HUES48 (cell line): ENCODE measurements at regions not wholly inside any gene's neighbourhood (a gene's known extent, or its start where the extent isn't known, plus 50 kb on each side); places are given as distances from the start of the nearest gene placed in this dataset.
"Not testable (repeated sequence)": the region's sequence is repeated elsewhere in the genome, so short reads cannot be mapped to it uniquely, and the experiment has no call there.

Experiments
- H3K27ac ChIP-seq: one replicate; pipeline ENCODE4 v1.7.0; 2013; ENCODE audit warnings: low read depth, low read length, inconsistent platforms
- H3K27me3 ChIP-seq: 2 replicates; pipeline ENCODE4 v1.6.1; 2013; ENCODE audit warnings: mild to moderate bottlenecking, low read length; ENCODE audit not compliant: control insufficient read depth, insufficient read depth
- H3K36me3 ChIP-seq: 2 replicates; pipeline ENCODE4 v1.6.1; 2013; ENCODE audit warnings: low read length; ENCODE audit not compliant: control insufficient read depth, insufficient read depth
- H3K4me1 ChIP-seq: 2 replicates; pipeline ENCODE4 v1.6.1; 2013; ENCODE audit warnings: mild to moderate bottlenecking, low read length; ENCODE audit not compliant: control insufficient read depth, insufficient read depth
- H3K4me3 ChIP-seq: 2 replicates; pipeline ENCODE4 v1.5.1; 2013; ENCODE audit warnings: mild to moderate bottlenecking, low read depth, low read length
- H3K9ac ChIP-seq: 2 replicates; pipeline ENCODE4 v1.6.1; 2013; ENCODE audit warnings: mild to moderate bottlenecking, low read depth, low read length, moderate library complexity
- H3K9me3 ChIP-seq: 2 replicates; pipeline ENCODE4 v1.6.1; 2013; ENCODE audit warnings: low read length; ENCODE audit not compliant: control insufficient read depth, insufficient read depth

DNA sequence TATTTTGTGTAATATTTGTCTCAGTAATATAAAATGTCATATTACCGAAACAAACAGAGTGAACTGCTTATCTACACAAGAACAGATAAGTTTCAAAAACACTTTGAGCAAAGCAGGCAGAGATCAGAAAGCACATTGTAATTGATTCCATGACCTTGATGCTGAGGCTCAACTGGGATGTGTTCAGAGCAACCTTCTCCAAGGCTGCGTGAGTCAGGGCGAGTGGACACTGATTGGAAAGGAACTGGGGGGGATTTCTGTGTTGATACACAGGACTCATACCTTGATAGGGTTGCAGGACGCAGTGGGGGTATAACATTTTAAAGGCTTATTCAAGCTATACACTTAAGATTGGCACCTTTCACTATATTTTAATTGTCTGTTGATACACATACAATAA is 1136.3 kb downstream of the UQCRFS1 start:
- Histone ChIP-seq H3K9me3 (peaks cover 5% of the 10 kb centered on the region; the same call in 1 of the 2 replicates), H3K27me3 (no peaks in the 10 kb centered on the region), H3K4me3 (no peak overlapping the region), H3K36me3 (no peaks in the 10 kb centered on the region), H3K27ac (no peak overlapping the region), H3K9ac (no peak overlapping the region), H3K4me1 (no peaks in the 10 kb centered on the region)

GRCh38 chr19:28075229-28075628 is 1137.7 kb downstream of the UQCRFS1 start:
- no peaks in the 10 kb centered on the region for H3K27me3 ChIP-seq

DNA sequence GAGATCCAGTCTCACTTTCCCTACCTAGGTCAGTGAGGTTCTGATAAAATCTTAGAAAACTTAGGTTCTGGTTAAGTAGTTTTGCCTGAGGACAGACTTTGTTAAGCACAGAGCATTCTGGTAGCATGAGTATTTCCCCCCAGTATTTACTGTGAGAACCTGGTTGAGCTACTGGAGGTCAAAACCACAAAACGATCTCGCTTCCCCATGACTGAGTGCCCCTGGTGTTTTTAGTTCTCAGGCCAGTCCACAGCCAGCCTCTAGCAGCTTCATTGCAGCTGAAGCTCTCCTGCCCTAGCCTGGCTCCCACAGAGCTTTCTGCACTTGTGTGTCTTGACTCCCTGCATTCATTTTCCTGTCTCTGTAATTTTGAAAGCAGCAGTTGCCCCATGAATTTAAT is 1138.2 kb downstream of the UQCRFS1 start:
- H3K9ac ChIP-seq: no peak overlapping the region
- H3K27me3 ChIP-seq: no peaks in the 10 kb centered on the region
- no peaks in the 10 kb centered on the region for H3K36me3 ChIP-seq
- no peaks in the 10 kb centered on the region for H3K4me1 ChIP-seq
- no peaks in the 10 kb centered on the region for H3K9me3 ChIP-seq
- no peak overlapping the region for H3K4me3 ChIP-seq
- H3K27ac ChIP-seq: no peak overlapping the region

More at GRCh38 chr19:28075229-28075628, 1137.7 kb downstream of the UQCRFS1 start:
- Histone ChIP-seq H3K9me3 (no peaks in the 10 kb centered on the region), H3K4me1 (no peaks in the 10 kb centered on the region), H3K27ac (no peak overlapping the region), H3K9ac (no peak overlapping the region), H3K4me3 (no peak overlapping the region), H3K36me3 (no peaks in the 10 kb centered on the region)

GRCh38 chr19:28067882-28068281 is 1145.1 kb downstream of the UQCRFS1 start:
- Histone ChIP-seq H3K4me3 (no peak overlapping the region), H3K9ac (no peak overlapping the region), H3K9me3 (no peaks in the 10 kb centered on the region), H3K27me3 (no peaks in the 10 kb centered on the region), H3K4me1 (no peaks in the 10 kb centered on the region; the same call in 1 of the 2 replicates), H3K36me3 (no peaks in the 10 kb centered on the region), H3K27ac (no peak overlapping the region)

DNA sequence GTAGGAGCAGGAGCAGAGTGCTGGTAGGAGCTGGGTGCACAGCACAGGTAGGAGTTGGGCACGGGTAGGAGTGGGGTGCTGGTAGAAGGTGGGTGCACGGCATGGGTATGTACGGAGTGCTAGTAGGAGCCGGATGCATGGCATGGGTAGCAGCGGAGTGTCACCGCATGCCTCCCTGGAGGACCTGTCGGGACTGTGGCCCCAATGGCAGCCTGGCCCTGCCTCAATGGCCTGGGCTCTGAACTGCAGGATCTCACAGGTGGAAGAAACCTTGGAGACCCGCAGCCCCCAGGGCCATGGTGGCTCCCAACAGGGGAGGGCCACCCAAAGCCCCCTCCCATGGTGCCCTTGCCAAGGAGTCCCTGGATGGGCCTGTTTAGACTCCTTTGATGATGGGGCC is 1146.0 kb downstream of the UQCRFS1 start:
- H3K27ac ChIP-seq: no peak overlapping the region
- no peaks in the 10 kb centered on the region; the same call in 1 of the 2 replicates for H3K4me1 ChIP-seq
- no peak overlapping the region for H3K4me3 ChIP-seq
- no peak overlapping the region for H3K9ac ChIP-seq
- no peaks in the 10 kb centered on the region for H3K36me3 ChIP-seq
- H3K9me3 ChIP-seq: no peaks in the 10 kb centered on the region
- H3K27me3 ChIP-seq: no peaks in the 10 kb centered on the region

DNA sequence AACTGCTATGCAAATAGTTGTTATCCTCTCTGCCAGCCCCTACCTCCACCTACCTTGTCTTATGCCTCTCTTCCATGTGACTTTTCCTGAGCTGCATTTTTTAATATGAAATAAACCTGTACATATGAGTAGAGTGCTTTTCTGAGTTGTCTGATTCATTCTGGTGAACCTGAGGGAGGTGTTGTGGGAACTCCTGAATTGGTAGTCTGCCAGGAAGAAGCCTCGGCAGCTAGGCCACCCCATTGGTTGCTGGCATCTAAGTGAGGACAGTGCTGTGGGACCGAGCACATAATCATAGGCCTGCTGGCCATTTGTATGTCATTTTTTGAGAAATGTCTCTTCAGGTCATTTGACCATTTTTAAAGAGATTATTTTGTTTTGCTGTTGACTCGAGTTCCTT is 1146.8 kb downstream of the UQCRFS1 start:
- H3K27ac ChIP-seq: no peak overlapping the region
- H3K27me3 ChIP-seq: no peaks in the 10 kb centered on the region
- no peaks in the 10 kb centered on the region; the same call in 1 of the 2 replicates for H3K4me1 ChIP-seq
- no peaks in the 10 kb centered on the region for H3K36me3 ChIP-seq
- H3K9ac ChIP-seq: no peak overlapping the region
- no peak overlapping the region for H3K4me3 ChIP-seq
- no peaks in the 10 kb centered on the region for H3K9me3 ChIP-seq

DNA sequence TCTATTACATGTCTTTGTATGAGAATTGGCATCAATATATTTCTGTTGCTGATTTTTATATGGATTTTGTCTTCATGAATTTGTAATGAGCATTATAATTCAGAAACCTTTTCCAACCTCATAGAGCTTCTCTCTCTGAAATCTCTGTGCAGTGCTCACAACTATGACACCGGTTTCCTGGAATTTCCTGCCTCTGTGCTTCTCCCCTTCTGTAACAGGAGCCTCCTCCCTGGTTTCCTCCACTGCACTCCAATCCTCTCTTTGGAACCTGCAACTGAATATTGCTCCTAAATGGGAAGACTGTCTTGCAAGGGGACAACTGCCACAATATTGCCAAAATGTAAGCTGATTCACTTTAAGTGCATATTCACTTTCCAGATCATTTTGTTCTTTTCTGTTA is 1147.9 kb downstream of the UQCRFS1 start:
- Histone ChIP-seq H3K9ac (no peak overlapping the region), H3K9me3 (0 out of 2 replicates have a peak, but pooled peaks cover 3% of the 10 kb centered on the region), H3K4me3 (no peak overlapping the region), H3K4me1 (no peaks in the 10 kb centered on the region; the same call in 1 of the 2 replicates), H3K27me3 (no peaks in the 10 kb centered on the region), H3K36me3 (no peaks in the 10 kb centered on the region), H3K27ac (no peak overlapping the region)

- no peak overlapping the region for H3K4me3 ChIP-seq
- no peaks in the 10 kb centered on the region; the same call in 1 of the 2 replicates for H3K4me1 ChIP-seq
- H3K27me3 ChIP-seq: no peaks in the 10 kb centered on the region
- H3K9me3 ChIP-seq: 0 out of 2 replicates have a peak, but pooled peaks cover 3% of the 10 kb centered on the region
- no peak overlapping the region for H3K27ac ChIP-seq
- H3K36me3 ChIP-seq: no peaks in the 10 kb centered on the region
- no peak overlapping the region for H3K9ac ChIP-seq
These were observed 1149.2 kb downstream of the UQCRFS1 start for GRCh38 chr19:28063702-28064101.

DNA sequence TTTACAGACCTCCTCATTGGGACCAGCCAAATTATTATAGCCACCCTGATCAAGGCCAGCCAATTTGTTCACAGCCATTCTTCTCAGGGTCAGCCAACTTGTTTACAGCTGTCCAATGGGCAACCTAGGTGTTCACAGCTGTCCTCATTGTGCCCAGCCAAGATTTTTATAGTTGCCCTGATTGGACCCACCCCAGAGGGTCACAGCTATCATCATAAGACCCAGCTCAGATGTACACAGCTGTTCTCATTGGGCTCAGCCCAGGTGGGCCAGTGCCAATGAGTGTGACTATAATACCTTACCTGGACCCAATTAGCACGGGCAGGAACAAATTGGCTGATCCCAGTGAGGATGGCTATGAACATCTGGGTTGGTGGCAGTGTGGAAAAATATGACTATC is 1151.8 kb downstream of the UQCRFS1 start:
- Histone ChIP-seq H3K27ac (no peak overlapping the region), H3K27me3 (no peaks in the 10 kb centered on the region), H3K36me3 (no peaks in the 10 kb centered on the region), H3K4me3 (no peak overlapping the region), H3K9me3 (peaks cover 3% of the 10 kb centered on the region; the same call in 1 of the 2 replicates), H3K9ac (no peak overlapping the region), H3K4me1 (no peaks in the 10 kb centered on the region; the same call in 1 of the 2 replicates)

DNA sequence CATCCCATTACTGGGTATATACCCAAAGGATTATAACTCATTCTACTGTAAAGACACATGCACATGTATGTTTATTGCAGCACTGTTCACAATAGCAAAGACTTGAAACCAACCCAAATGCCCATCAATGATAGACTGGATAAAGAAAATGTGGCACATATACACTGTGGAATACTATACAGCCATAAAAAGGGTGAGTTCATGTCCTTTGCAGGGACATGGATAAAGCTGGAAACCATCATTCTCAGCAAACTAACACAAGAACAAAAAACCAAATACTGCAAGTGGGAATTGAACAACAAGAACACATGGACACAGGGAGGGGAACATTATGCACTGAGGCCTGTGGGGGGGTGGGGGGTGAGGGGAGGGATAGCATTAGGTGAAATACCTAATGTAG is 1155.9 kb downstream of the UQCRFS1 start:
- not testable (repeated sequence) for H3K9ac ChIP-seq, H3K27me3 ChIP-seq, H3K4me3 ChIP-seq, H3K27ac ChIP-seq, H3K9me3 ChIP-seq, H3K4me1 ChIP-seq, H3K36me3 ChIP-seq

GRCh38 chr19:28051047-28051446 is 1161.9 kb downstream of the UQCRFS1 start:
- Histone ChIP-seq H3K36me3 (no peaks in the 10 kb centered on the region), H3K27ac (no peak overlapping the region), H3K9ac (no peak overlapping the region), H3K27me3 (no peaks in the 10 kb centered on the region), H3K4me3 (no peak overlapping the region), H3K4me1 (no peaks in the 10 kb centered on the region), H3K9me3 (no peaks in the 10 kb centered on the region; the same call in 1 of the 2 replicates)

DNA sequence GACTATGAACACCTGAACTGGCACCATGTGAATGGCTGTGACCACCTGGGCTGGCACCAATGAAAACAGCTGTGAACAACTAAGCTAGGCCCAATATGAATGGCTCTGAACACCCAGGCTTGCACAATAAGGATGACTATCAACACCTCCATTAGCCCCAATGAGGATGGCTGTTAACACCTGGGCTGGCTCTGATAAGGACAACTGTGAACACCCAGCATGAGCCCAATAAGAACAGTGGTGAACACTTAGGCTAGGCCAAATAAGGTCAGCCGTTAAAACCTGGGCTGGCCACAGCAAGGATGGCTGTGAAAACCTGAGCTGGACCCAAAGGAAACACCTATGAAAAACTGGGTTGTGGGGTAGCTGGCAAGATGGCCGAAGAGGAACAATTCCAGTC is 1163.1 kb downstream of the UQCRFS1 start:
- Histone ChIP-seq H3K4me1 (no peaks in the 10 kb centered on the region), H3K9ac (no peak overlapping the region), H3K9me3 (no peaks in the 10 kb centered on the region; the same call in 1 of the 2 replicates), H3K27me3 (no peaks in the 10 kb centered on the region), H3K36me3 (no peaks in the 10 kb centered on the region), H3K27ac (no peak overlapping the region), H3K4me3 (no peak overlapping the region)
